ENCODE measurements at regions not wholly inside any gene's neighbourhood (a gene's known extent, or its start where the extent isn't known, plus 50 kb on each side); places are given as distances from the start of the nearest gene placed in this dataset.

DNA sequence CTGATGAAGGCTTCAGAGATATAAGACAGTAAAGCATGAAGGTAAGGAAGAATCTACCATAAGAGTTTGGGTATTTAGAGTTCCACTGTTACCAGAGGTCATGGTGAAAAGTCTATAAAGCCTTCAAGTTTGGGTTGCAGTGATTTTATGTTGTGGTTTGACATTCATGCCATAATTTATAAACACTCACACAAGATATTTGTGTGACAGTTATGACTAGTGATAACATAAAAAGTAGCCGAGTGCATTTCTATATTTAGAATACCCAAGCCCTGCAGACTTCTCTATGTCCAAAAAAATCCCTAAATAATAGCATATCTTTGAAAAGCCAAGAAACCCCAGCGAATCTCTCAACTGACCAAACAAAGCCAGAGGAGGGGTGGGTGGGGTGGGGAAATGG, 229.9 kb downstream of the CXCL12 start:
- no peak for DNase-seq (ENCODE audit: low spot score)
- Histone ChIP-seq H3K27ac (ENCODE audit: low read depth in 1 of 2, low read length in 2 of 2) (no peak overlapping the region), H3K4me3 (ENCODE audit: low read depth in 1 of 3, low read length in 3 of 3) (no peak overlapping the region), H3K36me3 (ENCODE audit: control insufficient read depth in 4 of 4, insufficient read depth in 3 of 4, low read depth in 1 of 4, low read length in 3 of 4) (no peaks in the 10 kb centered on the region), H3K4me1 (ENCODE audit: control insufficient read depth in 4 of 4, insufficient read depth in 4 of 4, low read length in 3 of 4) (no peaks in the 10 kb centered on the region), H3K9me3 (ENCODE audit: control insufficient read depth in 4 of 4, low read length in 3 of 4) (peaks cover 2 to 6% (median 4%) of the 10 kb centered on the region in 4 donors), H3K9ac (ENCODE audit: low read depth in 1 of 2, low read length in 2 of 2) (no peak overlapping the region), H3K27me3 (ENCODE audit: control insufficient read depth in 4 of 4, insufficient read depth in 4 of 4, low read length in 3 of 4) (no peaks in the 10 kb centered on the region)
- 78% methylated on average over 2 of the region's 2 CpGs for WGBS
- no peak for TF ChIP-seq FOXA2 (IDR thresholded peaks at IDR 0.05)
- no peak for TF ChIP-seq JUND (IDR thresholded peaks at IDR 0.05)
- TF ChIP-seq, protein P1, sequence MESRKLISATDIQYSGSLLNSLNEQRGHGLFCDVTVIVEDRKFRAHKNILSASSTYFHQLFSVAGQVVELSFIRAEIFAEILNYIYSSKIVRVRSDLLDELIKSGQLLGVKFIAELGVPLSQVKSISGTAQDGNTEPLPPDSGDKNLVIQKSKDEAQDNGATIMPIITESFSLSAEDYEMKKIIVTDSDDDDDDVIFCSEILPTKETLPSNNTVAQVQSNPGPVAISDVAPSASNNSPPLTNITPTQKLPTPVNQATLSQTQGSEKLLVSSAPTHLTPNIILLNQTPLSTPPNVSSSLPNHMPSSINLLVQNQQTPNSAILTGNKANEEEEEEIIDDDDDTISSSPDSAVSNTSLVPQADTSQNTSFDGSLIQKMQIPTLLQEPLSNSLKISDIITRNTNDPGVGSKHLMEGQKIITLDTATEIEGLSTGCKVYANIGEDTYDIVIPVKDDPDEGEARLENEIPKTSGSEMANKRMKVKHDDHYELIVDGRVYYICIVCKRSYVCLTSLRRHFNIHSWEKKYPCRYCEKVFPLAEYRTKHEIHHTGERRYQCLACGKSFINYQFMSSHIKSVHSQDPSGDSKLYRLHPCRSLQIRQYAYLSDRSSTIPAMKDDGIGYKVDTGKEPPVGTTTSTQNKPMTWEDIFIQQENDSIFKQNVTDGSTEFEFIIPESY (IDR thresholded peaks at IDR 0.05): no peak
- no peak for TF ChIP-seq FOXA1 (IDR thresholded peaks at IDR 0.05)
- no peak for TF ChIP-seq TAF1 (conservative IDR thresholded peaks at IDR 0.05)
- no peak for TF ChIP-seq NR2F2 (IDR thresholded peaks at IDR 0.05)
- TF ChIP-seq, protein P2, sequence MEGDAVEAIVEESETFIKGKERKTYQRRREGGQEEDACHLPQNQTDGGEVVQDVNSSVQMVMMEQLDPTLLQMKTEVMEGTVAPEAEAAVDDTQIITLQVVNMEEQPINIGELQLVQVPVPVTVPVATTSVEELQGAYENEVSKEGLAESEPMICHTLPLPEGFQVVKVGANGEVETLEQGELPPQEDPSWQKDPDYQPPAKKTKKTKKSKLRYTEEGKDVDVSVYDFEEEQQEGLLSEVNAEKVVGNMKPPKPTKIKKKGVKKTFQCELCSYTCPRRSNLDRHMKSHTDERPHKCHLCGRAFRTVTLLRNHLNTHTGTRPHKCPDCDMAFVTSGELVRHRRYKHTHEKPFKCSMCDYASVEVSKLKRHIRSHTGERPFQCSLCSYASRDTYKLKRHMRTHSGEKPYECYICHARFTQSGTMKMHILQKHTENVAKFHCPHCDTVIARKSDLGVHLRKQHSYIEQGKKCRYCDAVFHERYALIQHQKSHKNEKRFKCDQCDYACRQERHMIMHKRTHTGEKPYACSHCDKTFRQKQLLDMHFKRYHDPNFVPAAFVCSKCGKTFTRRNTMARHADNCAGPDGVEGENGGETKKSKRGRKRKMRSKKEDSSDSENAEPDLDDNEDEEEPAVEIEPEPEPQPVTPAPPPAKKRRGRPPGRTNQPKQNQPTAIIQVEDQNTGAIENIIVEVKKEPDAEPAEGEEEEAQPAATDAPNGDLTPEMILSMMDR (IDR thresholded peaks at IDR 0.05; ENCODE audit: low read depth, low read length, missing input control): no peak
- no peak for TF ChIP-seq EGR1 (IDR thresholded peaks at IDR 0.05; ENCODE audit: low read depth in 2 of 2)
- TF ChIP-seq RXRA (IDR thresholded peaks at IDR 0.05): no peak
- no peak for TF ChIP-seq RAD21 (IDR thresholded peaks at IDR 0.05)
- TF ChIP-seq SP1 (IDR thresholded peaks at IDR 0.05): no peak
- TF ChIP-seq, protein P3, sequence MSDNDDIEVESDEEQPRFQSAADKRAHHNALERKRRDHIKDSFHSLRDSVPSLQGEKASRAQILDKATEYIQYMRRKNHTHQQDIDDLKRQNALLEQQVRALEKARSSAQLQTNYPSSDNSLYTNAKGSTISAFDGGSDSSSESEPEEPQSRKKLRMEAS (IDR thresholded peaks at IDR 0.05): no peak
- TF ChIP-seq HNF4G (IDR thresholded peaks at IDR 0.05): no peak
- no peak for TF ChIP-seq GABPA (IDR thresholded peaks at IDR 0.05 in 1 of 2, conservative IDR thresholded peaks at IDR 0.05 in 1 of 2)
- TF ChIP-seq, protein P4, sequence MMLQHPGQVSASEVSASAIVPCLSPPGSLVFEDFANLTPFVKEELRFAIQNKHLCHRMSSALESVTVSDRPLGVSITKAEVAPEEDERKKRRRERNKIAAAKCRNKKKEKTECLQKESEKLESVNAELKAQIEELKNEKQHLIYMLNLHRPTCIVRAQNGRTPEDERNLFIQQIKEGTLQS (IDR thresholded peaks at IDR 0.05): no peak
- TF ChIP-seq HNF4A (conservative IDR thresholded peaks at IDR 0.05): no peak
- no peak for TF ChIP-seq YY1 (IDR thresholded peaks at IDR 0.05)
- TF ChIP-seq, protein P5, sequence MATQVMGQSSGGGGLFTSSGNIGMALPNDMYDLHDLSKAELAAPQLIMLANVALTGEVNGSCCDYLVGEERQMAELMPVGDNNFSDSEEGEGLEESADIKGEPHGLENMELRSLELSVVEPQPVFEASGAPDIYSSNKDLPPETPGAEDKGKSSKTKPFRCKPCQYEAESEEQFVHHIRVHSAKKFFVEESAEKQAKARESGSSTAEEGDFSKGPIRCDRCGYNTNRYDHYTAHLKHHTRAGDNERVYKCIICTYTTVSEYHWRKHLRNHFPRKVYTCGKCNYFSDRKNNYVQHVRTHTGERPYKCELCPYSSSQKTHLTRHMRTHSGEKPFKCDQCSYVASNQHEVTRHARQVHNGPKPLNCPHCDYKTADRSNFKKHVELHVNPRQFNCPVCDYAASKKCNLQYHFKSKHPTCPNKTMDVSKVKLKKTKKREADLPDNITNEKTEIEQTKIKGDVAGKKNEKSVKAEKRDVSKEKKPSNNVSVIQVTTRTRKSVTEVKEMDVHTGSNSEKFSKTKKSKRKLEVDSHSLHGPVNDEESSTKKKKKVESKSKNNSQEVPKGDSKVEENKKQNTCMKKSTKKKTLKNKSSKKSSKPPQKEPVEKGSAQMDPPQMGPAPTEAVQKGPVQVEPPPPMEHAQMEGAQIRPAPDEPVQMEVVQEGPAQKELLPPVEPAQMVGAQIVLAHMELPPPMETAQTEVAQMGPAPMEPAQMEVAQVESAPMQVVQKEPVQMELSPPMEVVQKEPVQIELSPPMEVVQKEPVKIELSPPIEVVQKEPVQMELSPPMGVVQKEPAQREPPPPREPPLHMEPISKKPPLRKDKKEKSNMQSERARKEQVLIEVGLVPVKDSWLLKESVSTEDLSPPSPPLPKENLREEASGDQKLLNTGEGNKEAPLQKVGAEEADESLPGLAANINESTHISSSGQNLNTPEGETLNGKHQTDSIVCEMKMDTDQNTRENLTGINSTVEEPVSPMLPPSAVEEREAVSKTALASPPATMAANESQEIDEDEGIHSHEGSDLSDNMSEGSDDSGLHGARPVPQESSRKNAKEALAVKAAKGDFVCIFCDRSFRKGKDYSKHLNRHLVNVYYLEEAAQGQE (IDR thresholded peaks at IDR 0.05): no peak

Measured in liver (tissue), 8 donors.